DMS 273 (cell line): ENCODE measurements at regions not wholly inside any gene's neighbourhood (a gene's known extent, or its start where the extent isn't known, plus 50 kb on each side); places are given as distances from the start of the nearest gene placed in this dataset.
A peak's percentile ranks its signal among the peaks of the same experiment; 100 is the strongest.
"Not testable (repeated sequence)": the region's sequence is repeated elsewhere in the genome, so short reads cannot be mapped to it uniquely, and the experiment has no call there.

Experiments used
- DNase-seq: peaks from one replicate; lab custom pipeline; 2025; ENCODE audit not compliant: unreplicated experiment; lab: John Stamatoyannopoulos, UW

GRCh38 chr12:114855678-114856077 is 171.7 kb upstream of the TBX3 start:
- no peak for DNase-seq

GRCh38 chr12:114852976-114853529 is 169.1 kb upstream of the TBX3 start:
- DNase-seq = peak; percentile 5

- DNase-seq = no peak
Observed at GRCh38 chr12:114851981-114852380, 168.0 kb upstream of the TBX3 start.

- no peak for DNase-seq
Observed at GRCh38 chr12:114850661-114851275, 166.8 kb upstream of the TBX3 start.

- DNase-seq = no peak
Observed at GRCh38 chr12:114848666-114849065, 164.7 kb upstream of the TBX3 start.

- no peak for DNase-seq
Observed at GRCh38 chr12:114847441-114848035, 163.6 kb upstream of the TBX3 start.

- DNase-seq = no peak
Observed at GRCh38 chr12:114846771-114847170, 162.8 kb upstream of the TBX3 start.

- DNase-seq = no peak
Observed at GRCh38 chr12:114841557-114842251, 157.7 kb upstream of the TBX3 start.

GRCh38 chr12:114838480-114838879 is 154.5 kb upstream of the TBX3 start:
- DNase-seq = no peak

- DNase-seq = no peak
Observed at GRCh38 chr12:114836609-114837008, 152.6 kb upstream of the TBX3 start.

GRCh38 chr12:114835031-114835430 is 151.1 kb upstream of the TBX3 start:
- DNase-seq = no peak

- DNase-seq = no peak
Observed at GRCh38 chr12:114834621-114835020, 150.6 kb upstream of the TBX3 start.

- no peak for DNase-seq
Observed at GRCh38 chr12:114829833-114830232, 145.9 kb upstream of the TBX3 start.

- not testable (repeated sequence) for DNase-seq
Observed at GRCh38 chr12:114829244-114829643, 145.3 kb upstream of the TBX3 start.

GRCh38 chr12:114827461-114827860 is 143.5 kb upstream of the TBX3 start:
- DNase-seq = no peak

GRCh38 chr12:114826244-114826643 is 142.3 kb upstream of the TBX3 start:
- no peak for DNase-seq

- no peak for DNase-seq
Observed at GRCh38 chr12:114823724-114824123, 139.7 kb upstream of the TBX3 start.

GRCh38 chr12:114821570-114821969 is 137.6 kb upstream of the TBX3 start:
- DNase-seq = no peak

GRCh38 chr12:114820796-114821195 is 136.8 kb upstream of the TBX3 start:
- no peak for DNase-seq

- no peak for DNase-seq
Observed at GRCh38 chr12:114817571-114818425, 133.8 kb upstream of the TBX3 start.
